ENCODE measurements at regions not wholly inside any gene's neighbourhood (a gene's known extent, or its start where the extent isn't known, plus 50 kb on each side); places are given as distances from the start of the nearest gene placed in this dataset.

- no peaks in the 10 kb centered on the region for H3K27me3 ChIP-seq (replicated peaks; ENCODE audit: insufficient read depth)
- ATAC-seq (ENCODE audit: insufficient number of reproducible peaks, low FRiP score, low read depth) (no peak), DNase-seq (ENCODE audit: low spot score) (no peak)
- H3K9me3 ChIP-seq: no peaks in the 10 kb centered on the region
- no peak for TF ChIP-seq CTCF (IDR thresholded peaks at IDR 0.05)
- H3K27ac ChIP-seq: no peak overlapping the region
- no peaks in the 10 kb centered on the region for H3K4me1 ChIP-seq (ENCODE audit: control insufficient read depth in 1 of 2, low read depth in 2 of 2)
- no peaks in the 10 kb centered on the region for H3K36me3 ChIP-seq
- H3K4me3 ChIP-seq: no peak overlapping the region
These were observed 449.2 kb upstream of the DCC start for GRCh38 chr18:51890762-51891161.

- no peak overlapping the region for H3K27ac ChIP-seq
- H3K9me3 ChIP-seq: no peaks in the 10 kb centered on the region
- H3K36me3 ChIP-seq: no peaks in the 10 kb centered on the region
- H3K4me3 ChIP-seq: no peak overlapping the region
- no peaks in the 10 kb centered on the region for H3K4me1 ChIP-seq (ENCODE audit: control insufficient read depth in 1 of 2, low read depth in 2 of 2)
- no peaks in the 10 kb centered on the region for H3K27me3 ChIP-seq (replicated peaks; ENCODE audit: insufficient read depth)
- no peak for ATAC-seq (ENCODE audit: insufficient number of reproducible peaks, low FRiP score, low read depth)
- DNase-seq (ENCODE audit: low spot score): no peak
- TF ChIP-seq CTCF (IDR thresholded peaks at IDR 0.05): no peak
These were observed 448.1 kb upstream of the DCC start for GRCh38 chr18:51891876-51892275.

GRCh38 chr18:51897884-51898283 is 442.1 kb upstream of the DCC start:
- no peak for TF ChIP-seq CTCF (IDR thresholded peaks at IDR 0.05)
- no peaks in the 10 kb centered on the region for H3K9me3 ChIP-seq
- no peak overlapping the region for H3K27ac ChIP-seq
- no peaks in the 10 kb centered on the region for H3K27me3 ChIP-seq (replicated peaks; ENCODE audit: insufficient read depth)
- no peaks in the 10 kb centered on the region for H3K36me3 ChIP-seq
- no peak overlapping the region for H3K4me3 ChIP-seq
- DNase-seq (ENCODE audit: low spot score): no peak
- no peaks in the 10 kb centered on the region for H3K4me1 ChIP-seq (ENCODE audit: control insufficient read depth in 1 of 2, low read depth in 2 of 2)
- ATAC-seq (ENCODE audit: insufficient number of reproducible peaks, low FRiP score, low read depth): no peak

GRCh38 chr18:51907687-51908597 is 432.1 kb upstream of the DCC start:
- no peaks in the 10 kb centered on the region for H3K4me1 ChIP-seq (ENCODE audit: control insufficient read depth in 1 of 2, low read depth in 2 of 2)
- H3K36me3 ChIP-seq: no peaks in the 10 kb centered on the region
- no peak overlapping the region for H3K27ac ChIP-seq
- no peak for TF ChIP-seq CTCF (IDR thresholded peaks at IDR 0.05)
- no peaks in the 10 kb centered on the region for H3K9me3 ChIP-seq
- no peak for DNase-seq (ENCODE audit: low spot score)
- ATAC-seq (ENCODE audit: insufficient number of reproducible peaks, low FRiP score, low read depth): no peak
- no peaks in the 10 kb centered on the region for H3K27me3 ChIP-seq (replicated peaks; ENCODE audit: insufficient read depth)
- no peak overlapping the region for H3K4me3 ChIP-seq

- no peak overlapping the region for H3K4me3 ChIP-seq
These were observed 431.4 kb upstream of the DCC start for GRCh38 chr18:51908598-51908944.

More at GRCh38 chr18:51908598-51908944, 431.4 kb upstream of the DCC start:
- no peak overlapping the region for H3K27ac ChIP-seq
- no peak for ATAC-seq (ENCODE audit: insufficient number of reproducible peaks, low FRiP score, low read depth)
- H3K36me3 ChIP-seq: no peaks in the 10 kb centered on the region
- no peak for DNase-seq (ENCODE audit: low spot score)
- TF ChIP-seq CTCF (IDR thresholded peaks at IDR 0.05): no peak
- H3K9me3 ChIP-seq: no peaks in the 10 kb centered on the region
- H3K27me3 ChIP-seq (replicated peaks; ENCODE audit: insufficient read depth): no peaks in the 10 kb centered on the region
- H3K4me1 ChIP-seq (ENCODE audit: control insufficient read depth in 1 of 2, low read depth in 2 of 2): no peaks in the 10 kb centered on the region

Data from thoracic aorta (tissue), 2 donors.